Naive thymus-derived CD4-positive, alpha-beta T cell (primary cell): ENCODE measurements at regions not wholly inside any gene's neighbourhood (a gene's known extent, or its start where the extent isn't known, plus 50 kb on each side); places are given as distances from the start of the nearest gene placed in this dataset.

ENCODE experiments used
- ATAC-seq: fragments of 150-1000 bp; cut with Tn5 transposase; 2 replicates; pipeline ENCODE4 v1.10.0; 2021; ENCODE audit warnings: mild to moderate bottlenecking, moderate library complexity
- CTCF ChIA-PET: fragments of 350-600 bp; sonication (Branson Sonifier 250); formaldehyde crosslinking; loops from one replicate; lab custom pipeline; 2021; ENCODE audit warnings: antibody characterized with exemption; lab: Charles Lee
- POLR2A ChIA-PET: fragments of 350-600 bp; sonication (Branson Sonifier 250); formaldehyde crosslinking; loops from one replicate; lab custom pipeline; 2021; ENCODE audit warnings: antibody characterized with exemption, inconsistent platforms; lab: Charles Lee
- DNase-seq, 9 donors: peaks; one replicate each; pipeline versions ENCODE4 v3.0.0 to v3.0.0-alpha.2; 2020 to 2022; ENCODE audit warnings: mixed read lengths in 1 of 9
- H3K27ac ChIP-seq: one replicate; pipeline ENCODE4 v1.7.0; 2013; ENCODE audit warnings: mild to moderate bottlenecking, low read depth, low read length, moderate library complexity
- H3K27me3 ChIP-seq, 2 donors: one replicate each; pipeline ENCODE4 v1.7.0; 2013; ENCODE audit warnings: low read length in 2 of 2, mild to moderate bottlenecking in 2 of 2, moderate library complexity in 2 of 2; ENCODE audit not compliant: control insufficient read depth in 2 of 2, insufficient read depth in 2 of 2
- H3K36me3 ChIP-seq, 3 experiments: 1 replicate in 2 of 3; 2 replicates in 1 of 3; pipeline ENCODE4 v1.7.0; 2013; ENCODE audit warnings: low read length in 3 of 3, mild to moderate bottlenecking in 3 of 3, moderate library complexity in 1 of 3; ENCODE audit not compliant: insufficient read depth in 3 of 3, control insufficient read depth in 2 of 3
- H3K4me1 ChIP-seq, 2 donors: one replicate each; pipeline ENCODE4 v1.7.0; 2013; ENCODE audit warnings: low read length in 2 of 2, mild to moderate bottlenecking in 2 of 2, moderate library complexity in 1 of 2; ENCODE audit not compliant: control insufficient read depth in 2 of 2, insufficient read depth in 2 of 2
- H3K4me3 ChIP-seq: 2 replicates; pipeline ENCODE4 v1.7.0; 2013; ENCODE audit warnings: mild to moderate bottlenecking, low read length
- H3K9me3 ChIP-seq, 3 experiments: 1 replicate in 2 of 3; 2 replicates in 1 of 3; pipeline ENCODE4 v1.7.0; 2013; ENCODE audit warnings: low read length in 3 of 3; ENCODE audit not compliant: control insufficient read depth in 2 of 3
- H3K27ac Mint-ChIP-seq, 9 donors: one replicate each; pipeline ENCODE4 v1.8.0; 2020 to 2022; ENCODE audit warnings: mixed read lengths in 9 of 9, mild to moderate bottlenecking in 8 of 9, moderate library complexity in 5 of 9, inconsistent platforms in 2 of 9
- H3K27me3 Mint-ChIP-seq, 5 donors: one replicate each; pipeline ENCODE4 v1.8.0; 2021 to 2022; ENCODE audit warnings: mixed read lengths in 5 of 5, mild to moderate bottlenecking in 1 of 5
- H3K36me3 Mint-ChIP-seq, 5 donors: one replicate each; pipeline ENCODE4 v1.8.0; 2020 to 2022; ENCODE audit warnings: mixed read lengths in 5 of 5, mild to moderate bottlenecking in 3 of 5, inconsistent platforms in 1 of 5
- H3K4me1 Mint-ChIP-seq, 7 donors: one replicate each; pipeline ENCODE4 v1.8.0; 2020 to 2022; ENCODE audit warnings: mixed read lengths in 7 of 7, mild to moderate bottlenecking in 3 of 7, inconsistent platforms in 1 of 7
- H3K4me3 Mint-ChIP-seq, 10 donors: one replicate each; pipeline ENCODE4 v1.8.0; 2020 to 2022; ENCODE audit warnings: mild to moderate bottlenecking in 10 of 10, mixed read lengths in 10 of 10, moderate library complexity in 6 of 10, inconsistent platforms in 2 of 10
- H3K9me3 Mint-ChIP-seq, 11 donors: one replicate each; pipeline ENCODE4 v1.8.0; 2020 to 2022; ENCODE audit warnings: mixed read lengths in 11 of 11, mild to moderate bottlenecking in 4 of 11, inconsistent platforms in 1 of 11, moderate library complexity in 1 of 11
- intact Hi-C, 2 donors: fragments of 100-400 bp; cut with micrococcal nuclease; formaldehyde crosslinking; loops; one replicate each; pipeline ENCODE4 v1.15.1; 2023

DNA sequence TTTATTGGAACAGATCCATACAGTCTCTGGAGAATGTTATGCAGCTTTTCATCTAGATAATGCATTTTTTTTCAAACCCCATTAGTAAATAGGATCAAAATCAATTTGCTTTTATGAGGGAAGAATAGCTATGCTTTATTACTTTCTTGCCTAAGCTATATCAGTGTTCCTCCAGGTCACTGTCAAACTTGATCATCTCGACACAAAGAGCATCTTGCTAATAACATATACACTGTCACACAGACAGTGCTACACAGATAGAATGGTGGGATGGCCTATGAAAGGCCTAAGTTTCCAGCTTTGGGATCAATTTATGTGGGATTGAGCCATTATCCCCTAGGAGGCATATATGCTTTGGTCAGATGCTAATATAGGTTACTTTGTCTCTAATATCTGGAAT, 862.9 kb upstream of the SPRY2 start:
- no peaks in the 10 kb centered on the region for H3K36me3 Mint-ChIP-seq
- no peaks in the 10 kb centered on the region for H3K27me3 Mint-ChIP-seq
- ChIA-PET POLR2A (no interaction called here), CTCF (no interaction called here)
- intact Hi-C loops, result no loop called here
- no peak for DNase-seq
- no peak overlapping the region for H3K4me3 ChIP-seq
- ATAC-seq, result no peak
- no peak overlapping the region for H3K27ac ChIP-seq
- no peaks in the 10 kb centered on the region for H3K4me1 ChIP-seq
- H3K4me1 Mint-ChIP-seq, result no peaks in the 10 kb centered on the region
- no peaks in the 10 kb centered on the region for H3K36me3 ChIP-seq
- no peaks in the 10 kb centered on the region for H3K9me3 ChIP-seq
- H3K27me3 ChIP-seq, result no peaks in the 10 kb centered on the region
- no peak overlapping the region for H3K27ac Mint-ChIP-seq
- H3K4me3 Mint-ChIP-seq, result no peak overlapping the region
- H3K9me3 Mint-ChIP-seq, result peaks cover 0 to 16% (median 4%) of the 10 kb centered on the region in 11 donors

DNA sequence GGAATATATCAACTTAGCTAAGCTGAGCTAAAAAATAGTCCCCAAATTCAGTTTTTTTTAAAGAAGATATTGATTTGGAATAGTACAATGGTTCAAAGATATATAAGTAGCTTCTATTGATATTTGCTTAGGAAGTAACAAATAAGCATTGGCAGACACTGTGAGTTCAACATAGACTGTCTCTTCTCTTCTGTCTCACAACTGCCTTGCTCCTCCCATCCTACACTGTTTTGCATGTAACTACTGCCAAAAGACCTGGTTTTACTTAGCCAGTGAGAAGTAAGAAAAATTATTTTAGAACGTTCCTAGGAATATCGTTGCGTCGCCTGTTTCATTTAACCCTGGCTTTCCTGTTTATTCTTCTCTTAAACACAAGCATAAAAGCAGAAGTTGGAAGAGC, 859.0 kb upstream of the SPRY2 start:
- CTCF ChIA-PET, result no interaction called here
- H3K4me1 ChIP-seq, result no peaks in the 10 kb centered on the region
- no peaks in the 10 kb centered on the region for H3K36me3 Mint-ChIP-seq

DNA sequence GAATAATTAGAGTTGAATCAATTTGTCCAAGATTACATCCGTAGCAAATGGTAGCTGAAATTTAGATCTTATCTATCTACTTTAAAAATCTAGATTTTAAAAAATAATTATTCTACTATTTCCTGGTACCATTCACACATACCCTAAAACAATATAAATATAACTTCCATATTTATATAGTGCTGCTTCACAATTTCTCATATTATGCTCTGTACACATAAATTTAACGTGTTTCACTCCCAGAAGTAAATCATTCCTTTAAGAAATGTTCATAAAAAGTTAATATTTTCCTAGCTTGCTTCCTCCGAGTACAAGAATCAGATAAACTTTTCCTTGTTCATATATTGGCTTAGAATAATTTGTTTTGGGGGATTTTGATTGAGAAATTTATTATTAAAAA, 857.0 kb upstream of the SPRY2 start:
- Mint-ChIP-seq H3K27me3 (no peaks in the 10 kb centered on the region), H3K27ac (no peak overlapping the region)
- CTCF ChIA-PET, result no interaction called here

More for the DNA sequence above, 859.0 kb upstream of the SPRY2 start:
- Mint-ChIP-seq H3K4me1 (no peaks in the 10 kb centered on the region), H3K4me3 (no peak overlapping the region), H3K27me3 (no peaks in the 10 kb centered on the region), H3K27ac (no peak overlapping the region), H3K9me3 (peaks cover 0 to 14% (median 5%) of the 10 kb centered on the region in 11 donors)
- H3K4me3 ChIP-seq, result no peak overlapping the region
- H3K36me3 ChIP-seq, result no peaks in the 10 kb centered on the region
- POLR2A ChIA-PET, result no interaction called here
- intact Hi-C loops, result no loop called here
- ATAC-seq (no peak), DNase-seq (no peak)
- no peaks in the 10 kb centered on the region for H3K27me3 ChIP-seq
- no peak overlapping the region for H3K27ac ChIP-seq
- peaks cover 0 to 6% (median 0%) of the 10 kb centered on the region in 3 experiments for H3K9me3 ChIP-seq

DNA sequence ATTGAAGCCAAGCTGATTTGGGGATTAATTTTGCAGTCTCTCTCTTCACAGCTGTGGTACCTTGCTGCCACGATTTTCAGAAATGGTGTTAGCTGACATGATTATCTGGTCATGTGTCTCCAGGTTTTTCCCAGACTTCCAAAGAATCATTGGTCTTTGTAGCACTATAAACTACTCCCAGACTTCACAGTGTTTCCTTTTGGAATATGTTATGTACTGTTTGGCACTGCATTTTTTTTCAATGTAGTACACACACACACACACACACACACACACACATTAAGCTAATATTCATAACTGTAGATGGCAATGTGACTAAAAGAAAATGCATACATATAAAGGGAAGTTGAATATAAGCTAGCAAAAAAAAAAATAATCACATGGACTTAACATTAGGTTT, 856.6 kb upstream of the SPRY2 start:
- Mint-ChIP-seq H3K9me3 (peaks cover 3 to 27% (median 9%) of the 10 kb centered on the region in 11 donors), H3K27me3 (no peaks in the 10 kb centered on the region), H3K27ac (no peak overlapping the region), H3K36me3 (no peaks in the 10 kb centered on the region), H3K4me1 (no peaks in the 10 kb centered on the region), H3K4me3 (no peak overlapping the region)
- H3K4me1 ChIP-seq, result no peaks in the 10 kb centered on the region
- no peak for ATAC-seq
- H3K9me3 ChIP-seq, result peaks cover 0 to 6% (median 0%) of the 10 kb centered on the region in 3 experiments
- no peak for DNase-seq
- H3K4me3 ChIP-seq, result no peak overlapping the region
- ChIA-PET CTCF (no interaction called here), POLR2A (no interaction called here)
- intact Hi-C loops, result no loop called here
- H3K27ac ChIP-seq, result no peak overlapping the region
- H3K27me3 ChIP-seq, result no peaks in the 10 kb centered on the region
- no peaks in the 10 kb centered on the region for H3K36me3 ChIP-seq

More for the DNA sequence above, 857.0 kb upstream of the SPRY2 start:
- Histone ChIP-seq H3K27ac (no peak overlapping the region), H3K4me1 (no peaks in the 10 kb centered on the region), H3K9me3 (peaks cover 0 to 6% (median 0%) of the 10 kb centered on the region in 3 experiments), H3K27me3 (no peaks in the 10 kb centered on the region), H3K36me3 (no peaks in the 10 kb centered on the region), H3K4me3 (no peak overlapping the region)
- no peaks in the 10 kb centered on the region for H3K4me1 Mint-ChIP-seq
- intact Hi-C loops, result no loop called here
- H3K4me3 Mint-ChIP-seq, result no peak overlapping the region
- POLR2A ChIA-PET, result no interaction called here
- peaks cover 3 to 23% (median 9%) of the 10 kb centered on the region in 11 donors for H3K9me3 Mint-ChIP-seq
- H3K36me3 Mint-ChIP-seq, result no peaks in the 10 kb centered on the region
- no peak for ATAC-seq
- DNase-seq, result no peak

DNA sequence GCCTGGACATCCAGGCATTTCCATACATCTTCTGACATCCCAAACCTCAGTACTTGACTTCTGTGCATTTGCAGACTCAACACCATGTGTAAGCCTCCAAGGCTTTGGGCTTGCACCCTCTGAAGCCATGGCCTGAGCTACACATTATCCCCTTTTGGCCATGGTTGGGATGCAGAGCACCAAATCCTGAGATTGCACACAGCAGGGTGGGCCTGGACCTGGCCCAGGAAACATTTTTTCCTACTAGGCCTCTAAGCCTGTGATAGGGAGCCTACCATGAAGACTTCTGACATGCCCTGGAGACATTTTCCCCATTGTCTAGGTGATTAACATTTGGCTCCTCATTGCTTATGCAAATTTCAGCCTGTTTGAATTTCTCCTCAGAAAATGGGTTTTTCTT, 853.4 kb upstream of the SPRY2 start:
- no peaks in the 10 kb centered on the region for H3K36me3 ChIP-seq
- ATAC-seq (no peak), DNase-seq (no peak)
- Mint-ChIP-seq H3K36me3 (no peaks in the 10 kb centered on the region), H3K9me3 (peaks cover 3 to 30% (median 9%) of the 10 kb centered on the region in 11 donors), H3K27ac (no peak overlapping the region), H3K4me1 (no peaks in the 10 kb centered on the region), H3K27me3 (no peaks in the 10 kb centered on the region), H3K4me3 (no peak overlapping the region)
- no peaks in the 10 kb centered on the region for H3K4me1 ChIP-seq
- POLR2A ChIA-PET, result no interaction called here
- no peak overlapping the region for H3K27ac ChIP-seq
- intact Hi-C loops, result no loop called here
- H3K27me3 ChIP-seq, result no peaks in the 10 kb centered on the region
- H3K4me3 ChIP-seq, result no peak overlapping the region
- CTCF ChIA-PET, result no interaction called here
- H3K9me3 ChIP-seq, result peaks cover 0 to 6% (median 0%) of the 10 kb centered on the region in 3 experiments

DNA sequence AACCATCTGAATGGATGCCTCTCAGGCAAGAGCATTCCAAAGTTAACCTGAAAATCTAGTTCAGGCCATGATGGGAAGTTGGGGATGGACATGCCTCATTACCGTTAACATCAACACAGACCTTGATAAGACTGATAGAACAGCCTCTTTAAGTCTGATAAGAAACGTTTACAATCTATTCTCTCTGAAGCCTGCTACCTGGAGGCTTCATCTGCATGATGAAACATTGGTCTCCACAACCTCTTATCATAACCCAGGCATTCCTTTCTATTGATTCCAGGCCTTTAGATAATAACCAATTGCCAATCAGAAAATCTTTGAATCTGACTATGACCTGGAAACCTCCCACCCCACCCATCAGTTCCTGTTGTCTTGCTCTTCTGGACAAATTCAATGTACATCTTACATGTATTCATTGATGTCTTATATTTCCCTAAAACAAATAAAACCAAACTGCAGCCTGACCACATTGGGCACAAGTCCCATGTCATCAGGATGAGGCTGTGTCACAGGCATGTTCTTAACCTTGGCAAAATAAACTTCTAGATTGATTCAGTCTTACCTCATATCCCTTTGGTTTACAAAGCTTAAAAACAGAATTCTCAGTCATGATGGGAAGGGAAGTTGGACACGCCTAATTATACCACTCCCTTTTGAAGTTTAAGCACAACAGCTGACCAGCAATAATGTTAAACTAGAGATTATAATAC, 843.8 kb upstream of the SPRY2 start:
- Histone ChIP-seq H3K27me3 (no peaks in the 10 kb centered on the region), H3K4me1 (no peaks in the 10 kb centered on the region), H3K4me3 (no peak overlapping the region), H3K9me3 (no peaks in the 10 kb centered on the region), H3K27ac (no peak overlapping the region), H3K36me3 (no peaks in the 10 kb centered on the region)
- no peak for DNase-seq
- intact Hi-C loops, result no loop called here
- Mint-ChIP-seq H3K27me3 (no peaks in the 10 kb centered on the region), H3K4me3 (no peak overlapping the region), H3K27ac (no peak overlapping the region), H3K9me3 (peaks cover 0 to 21% (median 4%) of the 10 kb centered on the region in 11 donors), H3K4me1 (no peaks in the 10 kb centered on the region), H3K36me3 (no peaks in the 10 kb centered on the region)
- CTCF ChIA-PET, result no interaction called here
- POLR2A ChIA-PET, result no interaction called here
- ATAC-seq, result no peak

DNA sequence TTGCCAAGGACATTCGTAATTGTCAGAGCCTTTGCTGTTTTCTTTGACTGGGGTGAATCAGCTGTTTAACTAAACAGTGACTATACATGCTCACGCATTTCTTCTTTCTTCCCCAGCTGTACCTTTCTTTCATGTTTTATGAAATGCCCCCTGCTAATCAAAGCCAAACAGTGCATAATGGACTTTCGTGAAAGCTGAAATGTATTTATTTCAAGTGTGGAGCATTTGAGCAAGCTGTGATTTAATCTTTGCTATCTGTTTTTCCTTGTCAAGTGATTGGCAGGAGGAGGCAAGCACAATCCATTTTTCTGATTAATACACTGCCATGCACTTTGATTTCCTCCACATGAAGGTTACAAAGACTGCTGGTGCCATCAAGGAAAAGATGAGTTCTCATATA, 831.7 kb upstream of the SPRY2 start:
- intact Hi-C loops, result no loop called here
- H3K4me3 Mint-ChIP-seq, result no peak overlapping the region
- Histone ChIP-seq H3K9me3 (no peaks in the 10 kb centered on the region), H3K4me1 (no peaks in the 10 kb centered on the region), H3K27ac (no peak overlapping the region), H3K36me3 (no peaks in the 10 kb centered on the region), H3K4me3 (no peak overlapping the region), H3K27me3 (no peaks in the 10 kb centered on the region)
- ChIA-PET POLR2A (no interaction called here), CTCF (no interaction called here)
- H3K36me3 Mint-ChIP-seq, result no peaks in the 10 kb centered on the region
- ATAC-seq (no peak), DNase-seq (no peak)
- H3K4me1 Mint-ChIP-seq, result no peaks in the 10 kb centered on the region
- peaks cover 0 to 4% (median 0%) of the 10 kb centered on the region in 11 donors for H3K9me3 Mint-ChIP-seq
- no peak overlapping the region for H3K27ac Mint-ChIP-seq
- H3K27me3 Mint-ChIP-seq, result no peaks in the 10 kb centered on the region
